ENCODE measurements at regions not wholly inside any gene's neighbourhood (a gene's known extent, or its start where the extent isn't known, plus 50 kb on each side); places are given as distances from the start of the nearest gene placed in this dataset.

DNA sequence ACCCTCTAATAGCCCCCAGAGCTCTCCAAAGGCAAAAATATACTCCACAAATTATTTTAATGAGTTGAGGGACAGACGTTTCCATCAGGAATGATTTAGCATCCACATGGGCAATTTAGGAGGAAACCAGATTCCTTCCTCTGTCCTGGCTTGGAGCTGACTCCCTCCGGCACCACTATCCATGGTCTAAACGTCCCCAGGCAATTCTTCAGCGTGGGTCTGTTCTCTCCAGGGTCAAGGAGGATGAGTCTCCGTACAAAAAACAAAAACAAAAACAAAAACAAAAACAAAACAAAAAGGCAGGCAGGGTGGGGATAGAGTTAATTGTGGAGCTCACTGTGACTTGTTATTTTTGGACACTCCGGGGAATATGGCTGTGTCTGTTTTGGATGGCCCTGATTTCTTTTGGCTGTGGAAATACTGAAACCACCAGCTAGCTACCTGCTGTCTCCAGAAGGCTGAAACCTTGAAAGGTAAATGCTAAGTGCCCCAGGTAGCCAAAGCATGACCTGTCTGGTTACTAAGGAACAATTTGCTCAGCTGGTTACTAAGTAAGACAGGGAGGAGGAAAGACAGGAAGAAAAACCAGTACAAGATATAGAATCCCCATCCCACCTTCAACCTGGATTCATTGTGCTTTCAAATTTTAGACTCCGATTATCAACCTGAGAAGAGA lies 419.1 kb upstream of the LCORL start:
- no peak for TF ChIP-seq POLR2A (IDR thresholded peaks at IDR 0.05)
- no peak for TF ChIP-seq EP300 (IDR thresholded peaks at IDR 0.05)
- no peak for TF ChIP-seq POLR2AphosphoS5 (IDR thresholded peaks at IDR 0.05)
- TF ChIP-seq CTCF (IDR thresholded peaks at IDR 0.05) = no peak
